Mucosa of gallbladder (tissue), 1 donor: ENCODE measurements at regions not wholly inside any gene's neighbourhood (a gene's known extent, or its start where the extent isn't known, plus 50 kb on each side); places are given as distances from the start of the nearest gene placed in this dataset.
"Not testable (repeated sequence)": the region's sequence is repeated elsewhere in the genome, so short reads cannot be mapped to it uniquely, and the experiment has no call there.

ENCODE experiments used
- DNase-seq: peaks from one replicate; pipeline ENCODE4 v3.0.0-alpha.2; 2020; ENCODE audit warnings: low spot score
- donor health status: DM: no; HTN: no; CAD: no.

DNA sequence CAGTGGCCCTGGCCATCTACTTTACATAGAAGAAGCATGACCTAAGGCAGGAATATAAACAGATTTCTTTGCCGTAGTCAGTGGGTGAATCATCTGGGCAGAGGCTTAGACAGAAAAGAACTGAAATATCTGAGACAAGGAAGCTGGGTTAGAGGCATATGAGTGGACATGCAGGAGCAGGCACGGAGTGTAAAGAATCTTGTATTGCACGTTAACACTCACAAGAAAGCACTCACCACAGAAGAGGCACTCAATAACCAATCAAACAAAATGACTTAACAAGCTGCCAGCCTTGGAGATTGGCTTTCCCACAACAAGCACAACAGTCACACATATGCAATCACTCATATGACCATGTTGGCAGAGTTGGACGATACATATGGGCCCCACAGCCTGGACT is 364.9 kb downstream of the FOXD4L5 start:
- not testable (repeated sequence) for DNase-seq

GRCh38 chr9:64888643-64889042 is 396.4 kb downstream of the FOXD4L5 start:
- not testable (repeated sequence) for DNase-seq

DNA sequence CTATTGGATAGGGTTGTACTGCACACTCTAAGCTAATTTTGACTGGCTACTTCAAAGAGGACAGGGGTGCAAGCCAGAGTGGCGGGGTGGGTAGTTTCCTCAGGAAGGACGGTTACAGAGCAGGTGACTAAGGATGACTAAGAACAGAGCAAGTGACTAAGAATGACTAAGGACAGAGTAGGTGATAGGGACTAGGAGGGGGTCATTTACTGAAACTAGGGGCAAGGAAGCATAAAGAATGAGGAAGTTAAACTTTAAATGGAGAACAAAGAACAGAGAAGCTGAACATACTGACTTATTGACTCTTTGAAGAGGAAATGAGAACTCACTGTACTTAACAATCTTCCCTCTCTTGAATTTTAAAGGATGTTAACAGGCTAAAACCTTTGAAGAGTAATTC is 414.4 kb downstream of the FOXD4L5 start:
- peak; percentile 24 for DNase-seq
